ENCODE measurements at regions not wholly inside any gene's neighbourhood (a gene's known extent, or its start where the extent isn't known, plus 50 kb on each side); places are given as distances from the start of the nearest gene placed in this dataset.
A peak's percentile ranks its signal among the peaks of the same experiment; 100 is the strongest.

- no peak for TF ChIP-seq EHF (CRISPR knock-in tag; IDR thresholded peaks at IDR 0.05)
- TF ChIP-seq PBX3 (IDR thresholded peaks at IDR 0.05) = no peak
- no peak for TF ChIP-seq REST (IDR thresholded peaks at IDR 0.05)
- no peak for TF ChIP-seq USF2 (IDR thresholded peaks at IDR 0.05)
- TF ChIP-seq CHD4 (IDR thresholded peaks at IDR 0.05; ENCODE audit: borderline replicate concordance) = no peak
- ATAC-seq (no peak), DNase-seq (ENCODE audit: low read depth in 1 of 2, low spot score in 1 of 2) (no peak), FAIRE-seq (peak; percentile 18)
- Histone ChIP-seq H3K27ac (peak overlapping the region; percentile 37 to 56; a peak in 4 of 6 replicates), H3K4me1 (peaks cover 51% of the 10 kb centered on the region), H3K4me2 (no peak overlapping the region; the same call in 2 of the 3 replicates), H3K9me3 (no peaks in the 10 kb centered on the region), H3K4me3 (no peak overlapping the region)
- 85% methylated on average over 4 of the region's 4 CpGs for WGBS (ENCODE audit: missing lambda C conversion rate)
- ChIA-PET CTCF (interaction anchor here (1.0 to 1.1 kb wide), 3 partner anchors 16 to 53 kb away, joined by 3 read pairs; no protein-coding TSS in a partner anchor), POLR2A (no interaction called here)
These were observed 61.7 kb upstream of the CREB5 start for GRCh38 chr7:28350662-28351061.

GRCh38 chr7:28351450-28351849 is 60.9 kb upstream of the CREB5 start:
- ChIA-PET CTCF (interaction anchor here (1.0 to 1.1 kb wide), 2 partner anchors 15 to 53 kb away, joined by 3 read pairs; no protein-coding TSS in a partner anchor), POLR2A (no interaction called here)
- no peak overlapping the region for H3K27ac ChIP-seq
- H3K4me1 ChIP-seq = peaks cover 51% of the 10 kb centered on the region
- H3K4me3 ChIP-seq = no peak overlapping the region
- TF ChIP-seq HOXA7 (CRISPR knock-in tag; IDR thresholded peaks at IDR 0.05) (no peak), KDM1A (IDR thresholded peaks at IDR 0.05; ENCODE audit: low read depth) (no peak), EHF (CRISPR knock-in tag; IDR thresholded peaks at IDR 0.05) (no peak), KDM5A (IDR thresholded peaks at IDR 0.05) (no peak), MAFK (IDR thresholded peaks at IDR 0.05; ENCODE audit: partially characterized antibody) (no peak), JUN (IDR thresholded peaks at IDR 0.05) (no peak), GATA3 (IDR thresholded peaks at IDR 0.05; ENCODE audit: borderline replicate concordance) (no peak), SMC3 (IDR thresholded peaks at IDR 0.05) (no peak), HEYL (CRISPR knock-in tag; IDR thresholded peaks at IDR 0.05) (no peak), E2F6 (IDR thresholded peaks at IDR 0.05; ENCODE audit: borderline replicate concordance, low read depth) (no peak), RARB (CRISPR knock-in tag; IDR thresholded peaks at IDR 0.05) (no peak), ZFP36 (IDR thresholded peaks at IDR 0.05; ENCODE audit: borderline replicate concordance, partially characterized antibody) (no peak), BCL3 (IDR thresholded peaks at IDR 0.05) (no peak), RAD21 (conservative IDR thresholded peaks at IDR 0.05 in 1 of 2, IDR thresholded peaks at IDR 0.05 in 1 of 2) (no peak), HDAC2 (IDR thresholded peaks at IDR 0.05) (no peak), ZSCAN20 (CRISPR knock-in tag; IDR thresholded peaks at IDR 0.05) (no peak), NR3C1 (IDR thresholded peaks at IDR 0.05) (no peak)
- DNase-seq (ENCODE audit: low read depth in 1 of 2, low spot score in 1 of 2) = no peak
- H3K4me2 ChIP-seq = no peak overlapping the region
- no peak for ATAC-seq
- 59% methylated on average over 1 of the region's 1 CpG for WGBS (ENCODE audit: missing lambda C conversion rate)
- no peaks in the 10 kb centered on the region for H3K9me3 ChIP-seq
- FAIRE-seq = no peak

All from A549 (cell line).